ENCODE measurements at regions not wholly inside any gene's neighbourhood (a gene's known extent, or its start where the extent isn't known, plus 50 kb on each side); places are given as distances from the start of the nearest gene placed in this dataset.
"Not testable (repeated sequence)": the region's sequence is repeated elsewhere in the genome, so short reads cannot be mapped to it uniquely, and the experiment has no call there.

DNA sequence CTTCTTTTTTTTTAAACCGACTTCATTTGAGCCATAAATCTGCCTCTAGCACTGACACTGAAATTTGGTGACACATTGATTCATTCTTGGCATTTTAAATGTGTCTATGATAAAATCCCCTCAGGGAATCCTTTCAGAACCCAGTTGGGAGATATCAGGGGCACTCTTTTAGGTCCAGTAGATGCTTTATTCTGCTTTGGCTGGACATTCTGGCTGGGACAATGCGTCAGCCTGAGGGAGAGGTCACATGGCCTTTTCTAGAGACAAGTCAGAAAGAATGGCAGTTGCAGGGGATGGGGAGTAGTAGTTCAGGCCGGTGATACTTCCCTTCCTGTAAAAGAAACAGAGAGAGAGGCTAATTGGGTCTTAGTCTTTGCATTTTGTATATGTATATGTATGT, 63.1 kb downstream of the TRIM43 start:
- not testable (repeated sequence) for DNase-seq

DNA sequence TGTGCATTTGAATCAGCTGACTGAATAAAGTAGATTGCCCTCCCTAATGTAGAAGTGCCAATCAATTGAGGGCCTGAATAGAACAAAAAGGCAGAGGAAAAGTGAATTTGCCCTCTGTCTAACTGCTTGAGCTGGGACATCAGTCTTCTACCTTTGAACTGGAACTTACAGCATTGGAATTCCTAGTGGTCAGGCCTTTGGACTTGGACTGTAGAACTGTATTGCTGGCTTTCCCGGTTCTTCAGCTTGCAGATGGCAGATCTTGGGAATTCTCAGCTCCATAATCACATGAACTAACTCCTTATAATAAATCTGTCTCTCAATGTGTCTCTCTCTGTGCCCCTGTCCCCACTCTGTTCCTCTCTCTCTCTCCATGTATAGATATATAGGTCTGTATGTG, 64.8 kb downstream of the TRIM43 start:
- not testable (repeated sequence) for DNase-seq

DNA sequence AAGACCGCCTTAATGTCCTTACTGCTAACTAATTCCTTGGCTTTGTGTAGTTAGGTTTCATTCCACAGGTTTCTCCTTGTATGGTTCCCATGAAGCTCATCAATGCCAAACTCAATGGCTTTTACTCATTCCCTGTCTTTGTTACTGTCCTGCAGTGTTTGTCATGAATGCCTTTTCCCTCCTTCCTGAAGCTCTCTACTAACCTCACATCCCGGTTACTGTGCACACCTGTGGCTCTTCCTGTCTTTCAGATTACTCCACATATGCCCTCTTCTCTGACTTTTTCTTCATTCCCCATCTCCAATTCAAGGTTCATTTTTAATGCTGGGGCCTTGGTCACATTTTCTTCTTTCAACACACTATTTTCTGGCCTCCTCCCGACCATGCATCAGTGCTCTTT, 66.1 kb downstream of the TRIM43 start:
- DNase-seq, result not testable (repeated sequence)

DNA sequence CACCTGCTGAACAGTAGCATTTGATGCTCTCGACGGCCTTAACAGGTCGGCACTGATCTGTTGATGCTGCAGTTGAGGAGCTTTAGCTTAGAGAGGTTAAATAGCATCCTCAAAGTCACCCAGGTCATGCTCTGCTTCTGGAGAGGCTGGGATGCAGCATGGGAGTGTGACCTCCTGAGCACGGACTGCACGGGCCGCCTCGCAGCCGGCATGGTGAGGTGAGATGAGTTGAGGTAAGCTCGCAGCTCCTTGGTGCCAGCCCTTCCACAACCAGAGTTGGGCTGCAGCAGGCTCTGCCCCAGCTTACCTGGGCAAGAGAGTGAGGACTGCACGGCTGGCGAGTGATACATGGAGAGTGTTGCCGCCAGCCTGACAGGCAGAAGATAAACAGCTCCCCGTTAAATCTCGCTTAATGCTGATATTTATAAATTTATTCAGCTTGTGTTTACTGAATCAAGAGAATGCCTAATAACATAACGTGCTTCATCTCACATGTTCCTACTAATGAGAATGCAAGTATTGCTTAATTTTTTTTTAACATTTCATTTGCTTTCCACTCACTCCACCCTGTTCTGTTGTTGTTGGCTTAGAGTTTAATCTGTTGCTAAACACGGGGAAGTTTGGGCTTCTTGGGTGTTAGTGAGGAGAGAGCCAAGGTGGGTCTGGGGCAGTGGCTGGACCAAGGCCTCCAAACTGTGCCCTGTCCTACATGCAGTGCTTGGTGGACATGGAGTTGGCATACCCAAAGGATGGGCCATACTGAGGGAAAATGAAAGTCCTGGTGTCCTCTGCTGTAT, 69.2 kb downstream of the TRIM43 start:
- DNase-seq, result not testable (repeated sequence)

DNA sequence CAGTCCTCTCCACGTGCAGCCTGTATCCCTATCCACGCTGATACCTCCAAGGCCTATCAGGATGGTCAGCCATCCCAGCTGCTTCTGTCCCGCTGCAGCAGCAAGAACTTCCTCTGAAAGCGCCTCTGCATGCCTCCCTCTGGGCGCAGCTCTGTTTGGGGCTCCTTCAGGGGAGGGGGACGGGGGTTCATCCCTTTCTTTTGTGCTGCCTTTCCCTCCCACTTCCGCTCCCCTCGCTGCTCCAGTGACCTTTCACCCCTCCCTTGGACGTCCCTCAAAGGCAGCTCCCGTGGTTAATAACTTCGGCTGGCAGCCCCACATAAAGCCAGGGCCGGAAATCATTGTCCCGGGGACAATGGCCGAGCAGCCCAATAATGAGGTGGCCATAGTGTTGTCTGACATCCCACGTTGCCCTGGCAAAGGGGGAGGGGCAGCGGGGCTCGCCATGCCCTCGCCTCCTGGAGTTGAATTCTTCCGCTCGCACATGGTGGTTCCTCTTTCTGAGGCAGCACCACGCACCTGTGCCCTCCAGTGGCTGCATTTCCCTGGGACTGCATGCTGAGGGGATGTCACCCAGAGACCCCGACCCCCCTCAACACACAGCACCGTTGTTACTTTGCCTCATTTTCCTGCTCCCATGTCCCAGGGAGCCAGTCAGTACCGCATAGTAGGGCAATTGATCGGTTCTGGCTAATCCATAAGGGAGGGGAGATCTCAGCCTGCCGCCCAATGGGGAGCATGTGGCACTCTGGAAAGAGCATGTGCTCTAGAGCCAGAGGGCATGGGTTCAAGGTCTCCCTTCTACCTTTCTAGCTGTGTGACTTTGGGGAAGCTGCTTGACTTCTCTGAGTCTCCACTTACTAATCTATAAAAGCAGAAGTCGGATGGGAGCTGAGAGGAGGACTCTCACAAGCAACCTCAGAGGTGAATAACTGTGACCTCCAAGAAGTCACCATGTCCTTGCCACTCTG, 72.0 kb downstream of the TRIM43 start:
- DNase-seq, result not testable (repeated sequence)

- DNase-seq, result peak; percentile 43
These were observed 74.8 kb downstream of the TRIM43 start for GRCh38 chr2:95666636-95667035.

DNA sequence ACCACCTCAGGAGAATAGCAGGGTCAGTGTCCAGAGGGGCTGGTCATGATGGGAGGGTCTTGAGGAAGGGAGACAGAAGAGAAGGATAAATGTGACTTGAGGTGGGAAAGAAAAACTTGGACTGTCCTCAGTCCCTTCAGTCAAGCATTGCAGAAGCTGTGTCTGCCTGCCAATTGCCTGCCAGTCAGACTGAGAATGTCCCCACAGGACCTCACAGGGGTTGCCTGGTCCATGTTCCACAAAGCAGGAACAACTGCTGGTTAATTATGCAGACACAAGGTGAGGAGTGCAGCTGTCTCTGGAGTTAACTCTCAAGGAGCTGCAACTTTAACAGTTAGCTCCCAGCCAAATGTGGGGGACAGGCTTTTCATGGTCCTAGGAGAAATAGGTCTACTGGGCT, 75.7 kb downstream of the TRIM43 start:
- DNase-seq, result no peak

- DNase-seq, result not testable (repeated sequence)
These were observed 77.1 kb downstream of the TRIM43 start for GRCh38 chr2:95668934-95669333.

DNA sequence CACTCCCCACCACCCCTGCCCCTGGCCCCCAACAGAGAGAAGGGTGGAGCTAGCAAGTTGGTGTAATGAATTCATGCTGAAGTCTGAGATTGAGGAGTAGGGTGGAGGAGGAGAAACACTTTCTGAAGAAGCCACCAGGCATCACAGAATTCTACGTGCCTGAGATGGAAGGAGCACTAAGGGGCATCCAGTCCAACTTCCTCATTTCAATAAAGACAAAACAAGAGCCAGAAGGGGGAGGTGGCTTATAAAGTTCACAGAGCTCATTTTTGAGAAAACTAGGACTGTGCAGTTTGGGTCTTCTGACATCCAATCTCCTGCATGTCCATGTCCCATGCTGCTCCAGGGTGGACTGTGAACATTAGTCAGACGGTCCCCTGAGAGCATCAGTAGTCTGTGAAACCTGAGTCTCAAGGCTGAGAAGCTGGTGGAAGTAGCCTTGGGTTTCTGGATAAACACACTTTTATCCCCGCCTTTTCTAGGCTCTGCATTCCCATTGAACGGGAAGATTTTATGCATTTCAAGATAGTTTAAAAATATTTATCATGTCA, 77.7 kb downstream of the TRIM43 start:
- DNase-seq, result no peak

GRCh38 chr2:95670167-95670566, 78.4 kb downstream of the TRIM43 start:
- DNase-seq, result peak; percentile 83

DNA sequence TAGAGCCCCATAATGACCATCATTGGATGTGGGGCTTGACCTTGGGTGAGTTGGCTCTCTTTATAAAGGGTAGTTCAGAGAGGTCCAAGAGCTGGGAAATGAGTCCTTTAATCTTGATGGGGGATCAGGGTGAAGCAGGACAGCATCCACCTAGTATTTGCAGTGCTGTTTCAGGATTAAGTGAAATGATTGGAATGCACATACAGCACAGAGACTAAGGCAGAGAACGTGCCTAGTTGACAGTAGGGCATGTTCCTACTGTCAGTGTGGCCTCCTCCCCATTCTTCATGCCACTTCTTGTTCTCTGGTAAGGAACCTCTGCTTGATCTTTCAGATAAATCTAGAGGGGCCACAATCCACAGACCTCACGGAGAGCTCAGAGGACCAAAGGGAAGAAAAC, 78.9 kb downstream of the TRIM43 start:
- peak; percentile 26 for DNase-seq

- DNase-seq, result not testable (repeated sequence)
These were observed 79.4 kb downstream of the TRIM43 start for GRCh38 chr2:95671171-95671570.

DNA sequence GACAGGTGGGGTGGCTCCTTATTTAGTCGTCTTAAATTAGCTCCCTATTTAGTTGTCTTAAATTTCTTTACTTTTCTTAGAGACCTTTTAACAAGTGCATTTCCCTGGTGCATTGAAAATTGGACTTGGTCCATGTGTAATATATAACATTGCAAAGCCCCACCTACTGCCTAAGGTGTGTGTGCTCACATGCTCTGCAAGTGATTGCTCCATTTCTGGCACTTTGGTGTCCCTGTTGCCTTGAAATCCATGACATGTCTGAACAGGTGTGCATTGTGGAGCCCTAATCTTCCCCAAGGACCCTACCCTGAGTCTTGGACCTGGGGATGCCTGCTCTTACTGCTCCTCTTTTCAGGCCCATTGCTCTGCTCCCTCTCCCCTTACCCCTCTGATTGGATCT, 80.2 kb downstream of the TRIM43 start:
- DNase-seq, result not testable (repeated sequence)

- DNase-seq, result not testable (repeated sequence)
These were observed 80.7 kb downstream of the TRIM43 start for GRCh38 chr2:95672500-95672899.

DNA sequence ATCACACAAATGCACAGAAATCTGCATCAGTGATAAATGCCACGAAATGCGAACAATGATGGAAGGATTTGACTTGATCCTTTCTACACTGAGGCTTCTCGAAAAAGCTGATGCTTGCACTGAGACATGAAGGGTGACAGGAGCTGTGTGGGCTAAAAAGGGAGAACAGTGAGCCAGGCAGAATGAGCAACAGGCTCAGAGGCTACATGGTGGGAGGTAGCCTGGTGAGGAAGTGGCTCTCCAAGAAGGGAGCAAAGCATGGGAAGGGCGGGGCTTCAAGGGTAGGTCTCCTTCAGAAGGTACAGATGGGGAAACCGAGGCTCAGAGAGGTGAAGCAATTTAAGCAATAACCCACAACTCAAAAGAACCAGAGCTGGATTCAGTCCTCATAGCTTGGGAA, 82.4 kb downstream of the TRIM43 start:
- no peak for DNase-seq

DNA sequence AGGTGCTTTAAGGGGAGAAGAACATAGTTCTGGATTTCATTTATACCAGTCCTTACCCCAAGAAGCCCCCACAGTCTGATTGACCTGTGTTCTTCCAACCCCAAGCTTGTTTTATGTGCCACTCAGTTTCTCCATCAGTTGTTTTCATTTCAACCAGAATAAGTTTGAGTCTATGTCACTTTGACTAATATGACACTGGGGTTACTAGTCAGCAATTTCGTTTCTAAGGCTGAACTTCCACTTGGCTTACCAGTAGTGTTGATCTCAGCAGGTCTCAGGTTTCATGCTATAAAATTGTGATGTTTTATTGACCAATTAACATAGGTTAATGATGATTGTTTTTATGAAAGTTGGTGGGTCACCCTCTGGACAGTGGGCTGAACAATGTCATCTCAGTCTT, 84.8 kb downstream of the TRIM43 start:
- not testable (repeated sequence) for DNase-seq

DNA sequence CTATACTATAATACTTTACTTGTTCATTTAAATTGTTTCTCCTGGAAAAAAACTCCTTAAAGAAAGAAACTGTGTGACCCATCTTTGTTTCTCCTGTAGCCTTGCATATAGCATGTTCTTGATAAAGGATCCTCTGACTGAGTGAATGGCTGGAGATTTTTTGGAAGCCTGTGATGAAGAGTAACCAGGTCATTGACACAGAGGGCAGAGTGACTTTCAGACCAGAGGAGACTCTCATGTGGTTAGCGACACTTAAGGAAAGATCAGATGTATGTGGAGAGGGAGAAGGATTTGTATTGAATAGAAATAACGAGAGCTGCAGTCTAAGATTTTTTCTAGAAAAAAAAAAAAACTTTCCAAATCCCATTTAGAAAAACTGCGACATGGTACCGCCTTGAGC, 85.5 kb downstream of the TRIM43 start:
- DNase-seq, result no peak

GRCh38 chr2:95677833-95678232, 86.0 kb downstream of the TRIM43 start:
- DNase-seq, result not testable (repeated sequence)

DNA sequence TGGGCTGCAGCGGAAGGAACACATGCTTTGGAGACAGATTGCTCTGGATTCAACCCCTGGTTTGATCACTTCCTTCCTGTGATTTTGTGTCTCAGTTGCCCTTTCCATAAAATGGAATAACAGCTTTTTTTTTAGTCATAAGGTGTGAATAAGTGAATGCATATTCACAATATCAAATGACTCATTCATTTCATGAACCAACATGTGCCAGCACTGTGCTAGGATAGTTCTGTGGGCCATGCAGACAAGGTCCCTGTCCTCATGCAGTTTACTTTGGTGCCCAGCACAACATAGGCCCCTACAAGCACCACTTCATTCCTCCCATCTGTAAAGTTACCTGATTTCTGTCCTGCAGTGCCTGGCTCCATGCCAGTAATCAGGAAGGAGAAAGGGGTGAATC, 89.4 kb downstream of the TRIM43 start:
- DNase-seq, result not testable (repeated sequence)

DNA sequence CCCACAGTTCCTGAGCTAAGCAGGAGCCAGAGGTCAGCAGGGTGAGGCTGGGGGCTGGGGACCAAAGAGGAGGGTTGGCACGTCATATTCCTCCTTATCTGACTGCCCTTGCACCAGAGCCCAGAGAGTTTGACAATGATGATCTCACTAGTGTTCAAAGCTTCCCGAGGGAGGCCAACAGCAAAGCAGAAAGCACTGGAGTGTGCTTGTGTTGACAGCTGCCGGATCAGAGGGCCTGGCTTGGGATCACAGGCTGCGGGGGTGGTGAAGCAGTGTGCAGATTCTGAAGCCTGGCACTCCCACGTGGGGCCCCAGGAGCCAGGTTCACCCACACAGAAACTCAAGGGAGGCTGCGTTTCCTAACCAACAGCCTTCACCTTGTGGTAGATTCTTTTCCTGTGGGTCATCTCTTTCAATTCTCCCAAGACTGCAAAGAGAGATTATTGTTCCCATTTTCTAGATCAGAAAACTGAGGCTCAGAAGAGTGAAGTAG, 89.8 kb downstream of the TRIM43 start:
- DNase-seq, result peak; percentile 19

DNA sequence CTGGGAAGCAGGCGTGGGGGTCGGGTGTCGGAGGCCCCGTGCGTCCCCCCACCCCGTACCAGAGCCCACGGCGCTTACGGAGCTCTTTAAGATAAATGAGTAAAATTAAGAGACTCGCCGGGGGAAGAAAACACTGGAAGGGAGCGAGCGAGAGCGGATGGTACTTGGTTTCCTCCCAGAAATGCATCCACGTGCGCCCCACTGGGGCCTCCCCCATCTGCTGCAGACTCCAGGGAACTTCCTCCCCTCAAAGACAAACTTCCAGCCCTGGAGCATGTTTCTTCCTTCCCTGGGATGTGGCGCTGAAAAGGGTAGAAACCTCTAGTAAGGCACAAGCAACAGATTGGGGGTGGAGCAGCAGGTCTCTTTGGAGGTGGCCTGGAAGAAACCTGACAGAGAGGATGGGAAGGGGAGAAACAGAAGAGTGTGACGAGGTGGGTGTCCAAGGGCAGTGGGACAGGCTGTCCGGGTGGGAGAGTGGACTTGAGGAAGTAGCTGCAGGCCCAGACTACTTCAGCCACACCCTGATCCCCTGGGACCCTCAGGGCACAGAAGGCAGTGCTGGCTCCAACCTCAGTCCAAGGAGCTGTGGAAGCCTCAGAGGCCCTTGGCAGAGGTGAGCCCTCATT, 91.2 kb downstream of the TRIM43 start:
- DNase-seq, result not testable (repeated sequence)

- no peak for DNase-seq
These were observed 93.7 kb downstream of the TRIM43 start for GRCh38 chr2:95685513-95685912.
